ENCODE measurements at regions not wholly inside any gene's neighbourhood (a gene's known extent, or its start where the extent isn't known, plus 50 kb on each side); places are given as distances from the start of the nearest gene placed in this dataset.

DNA sequence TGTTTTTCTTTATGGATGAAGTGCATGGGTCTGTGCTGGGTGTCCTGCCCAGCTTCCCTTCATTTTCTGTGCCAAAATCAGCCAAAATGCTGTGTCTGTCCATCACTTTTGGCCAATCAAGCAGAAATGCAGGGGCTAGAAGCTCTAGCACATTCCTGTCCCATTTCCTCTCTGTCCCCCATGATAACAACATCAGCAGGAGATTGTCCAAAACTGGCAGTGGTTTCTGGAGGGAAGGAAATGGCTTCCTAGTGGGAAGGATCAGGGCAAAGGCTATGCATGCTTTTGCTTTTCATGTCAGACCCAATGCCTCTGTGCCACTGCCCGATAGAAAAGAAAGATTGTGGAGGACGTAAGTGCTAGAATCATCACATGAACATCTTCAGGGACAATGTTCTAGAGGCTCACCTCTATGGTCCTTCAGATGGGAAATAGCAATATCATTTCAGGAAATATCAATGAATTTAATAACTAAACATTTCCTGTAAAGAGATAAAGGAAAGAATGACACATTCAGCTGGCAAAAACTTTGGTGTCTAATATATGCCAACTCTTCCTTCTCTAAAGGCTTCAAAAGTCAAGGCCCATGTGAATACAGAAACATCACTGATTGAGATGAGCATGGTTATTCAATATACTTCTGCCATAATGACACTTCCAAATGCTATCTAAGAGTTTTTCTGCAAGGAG is 107.5 kb downstream of the SETD4 start:
- 86 to 90% methylated on average over 2 of the region's 2 CpGs for WGBS, 2 experiments (ENCODE audit: low coverage in 1 of 2, low lambda C conversion rate in 2 of 2, missing lambda C conversion rate in 2 of 2)
- no peak overlapping the region for H3K27ac ChIP-seq
- no peak overlapping the region for H2AFZ ChIP-seq
- no peaks in the 10 kb centered on the region for H3K27me3 ChIP-seq (replicated peaks; ENCODE audit: insufficient read depth)
- H3K9me3 ChIP-seq (ENCODE audit: low read depth) = no peaks in the 10 kb centered on the region
- H3K4me2 ChIP-seq (ENCODE audit: unreplicated experiment) = no peak overlapping the region
- H3K9ac ChIP-seq = no peak overlapping the region
- H3K4me3 ChIP-seq = no peak overlapping the region
- H3K79me2 ChIP-seq (ENCODE audit: insufficient read depth) = no peaks in the 10 kb centered on the region
- no peaks in the 10 kb centered on the region for H3K4me1 ChIP-seq (ENCODE audit: insufficient read depth)
- DNase-seq = no peak
- H3K36me3 ChIP-seq (ENCODE audit: low read depth) = no peaks in the 10 kb centered on the region
- H3K9me2 ChIP-seq (ENCODE audit: insufficient read depth) = no peaks in the 10 kb centered on the region
- in situ Hi-C loops (cut with MboI) = no loop called here
- TF ChIP-seq EZH2 (IDR thresholded peaks at IDR 0.05; ENCODE audit: insufficient read depth, poor library complexity, severe bottlenecking) = no peak
- TF ChIP-seq EZH2phosphoT487 (IDR thresholded peaks at IDR 0.05; ENCODE audit: insufficient read depth, low read depth) = no peak
- no peaks in the 10 kb centered on the region for H4K20me1 ChIP-seq (ENCODE audit: insufficient read depth)
- no peaks in the 10 kb centered on the region for H3F3A ChIP-seq (ENCODE audit: insufficient read depth)

DNA sequence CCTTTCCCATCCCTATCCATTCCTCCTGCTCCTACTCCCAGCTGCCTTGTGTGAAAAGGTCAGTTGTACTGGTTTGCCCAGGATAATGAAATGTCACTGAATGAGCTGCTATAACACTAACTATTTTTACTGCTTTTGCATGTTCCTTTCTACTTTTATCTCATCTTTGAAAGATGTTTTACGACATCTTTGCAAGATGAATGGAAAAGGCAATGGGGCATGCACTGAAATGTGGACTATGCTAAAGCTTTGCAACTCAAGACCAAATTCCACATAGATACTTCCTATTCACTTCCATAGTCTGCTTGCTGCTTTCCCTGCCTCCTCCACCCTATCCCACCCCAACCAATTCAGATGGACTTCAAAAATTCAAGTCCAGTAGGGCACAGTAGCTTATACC is 111.3 kb downstream of the SETD4 start:
- Histone ChIP-seq H3K27me3 (replicated peaks; ENCODE audit: insufficient read depth) (no peaks in the 10 kb centered on the region), H3K4me2 (ENCODE audit: unreplicated experiment) (no peak overlapping the region), H3K4me3 (no peak overlapping the region), H3K79me2 (ENCODE audit: insufficient read depth) (no peaks in the 10 kb centered on the region), H3K27ac (no peak overlapping the region), H2AFZ (no peak overlapping the region), H3K36me3 (ENCODE audit: low read depth) (no peaks in the 10 kb centered on the region), H4K20me1 (ENCODE audit: insufficient read depth) (no peaks in the 10 kb centered on the region), H3K9me3 (ENCODE audit: low read depth) (no peaks in the 10 kb centered on the region), H3K4me1 (ENCODE audit: insufficient read depth) (no peaks in the 10 kb centered on the region), H3F3A (ENCODE audit: insufficient read depth) (no peaks in the 10 kb centered on the region), H3K9me2 (ENCODE audit: insufficient read depth) (no peaks in the 10 kb centered on the region), H3K9ac (no peak overlapping the region)
- DNase-seq = no peak
- no peak for TF ChIP-seq EZH2 (IDR thresholded peaks at IDR 0.05; ENCODE audit: insufficient read depth, poor library complexity, severe bottlenecking)
- no peak for TF ChIP-seq EZH2phosphoT487 (IDR thresholded peaks at IDR 0.05; ENCODE audit: insufficient read depth, low read depth)
- WGBS, 2 experiments (ENCODE audit: low coverage in 1 of 2, low lambda C conversion rate in 2 of 2, missing lambda C conversion rate in 2 of 2) = 94 to 96% methylated on average over 1 of the region's 1 CpG
- in situ Hi-C loops (cut with MboI) = loop anchor here (25.0 kb wide), 3 partner anchors 887 to 1212 kb away; no protein-coding TSS in a partner anchor

GRCh38 chr21:35945089-35945671 is 115.1 kb downstream of the SETD4 start:
- no peaks in the 10 kb centered on the region for H3K9me2 ChIP-seq (ENCODE audit: insufficient read depth)

DNA sequence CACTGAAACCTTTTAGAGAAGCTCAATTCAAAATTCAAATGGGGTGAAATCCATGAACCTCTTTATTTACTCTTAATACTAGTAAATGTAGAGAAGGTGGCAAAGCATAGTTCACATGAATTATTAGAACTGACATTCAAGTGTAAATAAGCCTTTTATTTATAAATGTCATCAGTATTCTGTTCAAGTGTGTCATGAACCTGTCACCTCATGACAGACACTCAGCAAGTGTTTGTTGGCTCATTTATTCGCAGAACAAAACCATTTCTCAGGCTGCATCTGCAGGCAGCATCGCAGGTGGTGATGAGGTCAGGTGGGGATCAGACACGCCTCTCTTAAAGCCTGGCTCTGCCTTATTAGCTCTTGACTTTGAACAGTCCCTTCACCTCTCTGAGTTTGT is 116.6 kb downstream of the SETD4 start:
- in situ Hi-C loops (cut with MboI) = loop anchor here (25.0 kb wide), 3 partner anchors 881 to 1206 kb away; no protein-coding TSS in a partner anchor

More at GRCh38 chr21:35945089-35945671, 115.1 kb downstream of the SETD4 start:
- Histone ChIP-seq H4K20me1 (ENCODE audit: insufficient read depth) (no peaks in the 10 kb centered on the region), H3F3A (ENCODE audit: insufficient read depth) (no peaks in the 10 kb centered on the region), H3K9ac (no peak overlapping the region), H3K4me1 (ENCODE audit: insufficient read depth) (no peaks in the 10 kb centered on the region), H2AFZ (no peak overlapping the region), H3K79me2 (ENCODE audit: insufficient read depth) (no peaks in the 10 kb centered on the region), H3K4me3 (no peak overlapping the region), H3K27me3 (replicated peaks; ENCODE audit: insufficient read depth) (no peaks in the 10 kb centered on the region), H3K4me2 (ENCODE audit: unreplicated experiment) (no peak overlapping the region), H3K36me3 (ENCODE audit: low read depth) (no peaks in the 10 kb centered on the region), H3K27ac (no peak overlapping the region), H3K9me3 (ENCODE audit: low read depth) (no peaks in the 10 kb centered on the region)
- DNase-seq = no peak
- TF ChIP-seq EZH2phosphoT487 (IDR thresholded peaks at IDR 0.05; ENCODE audit: insufficient read depth, low read depth) = no peak
- no peak for TF ChIP-seq EZH2 (IDR thresholded peaks at IDR 0.05; ENCODE audit: insufficient read depth, poor library complexity, severe bottlenecking)
- 90 to 92% methylated on average over 6 of the region's 6 CpGs for WGBS, 2 experiments (ENCODE audit: low coverage in 1 of 2, low lambda C conversion rate in 2 of 2, missing lambda C conversion rate in 2 of 2)
- in situ Hi-C loops (cut with MboI) = loop anchor here (25.0 kb wide), 3 partner anchors 883 to 1208 kb away; no protein-coding TSS in a partner anchor

More for the DNA sequence above, 116.6 kb downstream of the SETD4 start:
- H3K9ac ChIP-seq = no peak overlapping the region
- no peaks in the 10 kb centered on the region for H3K36me3 ChIP-seq (ENCODE audit: low read depth)
- 90 to 98% methylated on average over 3 of the region's 3 CpGs for WGBS, 2 experiments (ENCODE audit: low coverage in 1 of 2, low lambda C conversion rate in 2 of 2, missing lambda C conversion rate in 2 of 2)
- H3K4me1 ChIP-seq (ENCODE audit: insufficient read depth) = no peaks in the 10 kb centered on the region
- no peak overlapping the region for H3K27ac ChIP-seq
- no peaks in the 10 kb centered on the region for H3K9me3 ChIP-seq (ENCODE audit: low read depth)
- no peak overlapping the region for H2AFZ ChIP-seq
- H3K79me2 ChIP-seq (ENCODE audit: insufficient read depth) = no peaks in the 10 kb centered on the region
- no peaks in the 10 kb centered on the region for H3K27me3 ChIP-seq (replicated peaks; ENCODE audit: insufficient read depth)
- H3K4me2 ChIP-seq (ENCODE audit: unreplicated experiment) = no peak overlapping the region
- H3K9me2 ChIP-seq (ENCODE audit: insufficient read depth) = no peaks in the 10 kb centered on the region
- DNase-seq = no peak
- H4K20me1 ChIP-seq (ENCODE audit: insufficient read depth) = no peaks in the 10 kb centered on the region
- TF ChIP-seq EZH2phosphoT487 (IDR thresholded peaks at IDR 0.05; ENCODE audit: insufficient read depth, low read depth) (no peak), EZH2 (IDR thresholded peaks at IDR 0.05; ENCODE audit: insufficient read depth, poor library complexity, severe bottlenecking) (no peak)
- H3F3A ChIP-seq (ENCODE audit: insufficient read depth) = no peaks in the 10 kb centered on the region
- H3K4me3 ChIP-seq = no peak overlapping the region
